ENCODE measurements at regions not wholly inside any gene's neighbourhood (a gene's known extent, or its start where the extent isn't known, plus 50 kb on each side); places are given as distances from the start of the nearest gene placed in this dataset.
"Not testable (repeated sequence)": the region's sequence is repeated elsewhere in the genome, so short reads cannot be mapped to it uniquely, and the experiment has no call there.

- no peak for DNase-seq (ENCODE audit: low read depth)
These were observed 770.7 kb upstream of the NXPH2 start for GRCh38 chr2:139550873-139551272.

DNA sequence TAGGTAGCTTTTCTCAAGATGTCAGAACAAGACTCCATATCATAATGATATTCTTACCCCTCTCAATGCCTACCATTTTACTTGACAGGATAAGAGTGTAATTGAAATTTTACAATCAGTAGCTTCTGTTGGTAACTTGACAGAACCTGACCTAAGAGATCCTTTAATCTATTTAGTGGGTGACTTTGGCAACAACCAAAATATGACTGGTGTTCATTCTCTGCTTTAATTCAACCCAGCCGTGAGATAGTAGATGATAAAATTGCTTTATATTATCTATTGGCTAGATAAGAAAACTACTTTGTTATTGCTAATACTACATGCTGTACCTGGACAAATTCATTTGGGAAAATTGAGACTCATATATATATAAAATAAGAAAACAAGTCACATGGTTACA lies 770.2 kb upstream of the NXPH2 start:
- DNase-seq (ENCODE audit: low read depth): no peak

DNA sequence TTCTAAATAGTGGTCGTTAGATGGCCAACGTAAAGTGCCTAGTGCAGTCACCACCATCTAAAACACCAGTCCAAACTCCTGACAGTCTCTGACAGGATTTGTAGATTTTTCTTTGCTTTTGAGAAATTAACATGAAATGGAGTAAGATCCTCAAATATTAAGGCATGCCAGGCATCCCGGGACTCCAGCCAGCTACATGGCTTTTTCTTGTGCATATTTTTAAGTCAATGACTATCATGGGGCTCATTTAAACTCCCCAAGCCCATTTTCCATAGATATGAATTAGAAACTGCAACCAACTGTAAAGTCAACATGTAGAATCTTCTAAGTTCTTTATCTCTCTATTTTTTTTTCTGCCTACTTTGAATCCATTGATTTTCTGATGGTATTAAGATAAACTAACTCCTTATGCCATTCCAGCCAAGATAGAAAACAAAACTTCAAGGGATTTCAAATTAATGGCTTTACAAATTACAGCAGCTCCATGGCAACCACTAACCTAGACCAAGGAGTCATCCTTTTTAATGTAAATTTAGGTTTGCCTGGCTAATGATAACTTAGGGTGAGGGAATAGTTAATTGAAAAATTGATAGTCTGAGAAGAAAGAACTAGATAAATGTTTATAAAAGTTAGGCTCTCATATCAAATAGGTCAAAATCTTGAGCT lies 764.1 kb upstream of the NXPH2 start:
- DNase-seq (ENCODE audit: low read depth): no peak

GRCh38 chr2:139538332-139539020 lies 758.3 kb upstream of the NXPH2 start:
- not testable (repeated sequence) for DNase-seq (ENCODE audit: low read depth)

GRCh38 chr2:139529080-139529479 lies 748.9 kb upstream of the NXPH2 start:
- DNase-seq (ENCODE audit: low read depth): no peak

GRCh38 chr2:139526781-139527180 lies 746.6 kb upstream of the NXPH2 start:
- no peak for DNase-seq (ENCODE audit: low read depth)

GRCh38 chr2:139518321-139518720 lies 738.1 kb upstream of the NXPH2 start:
- no peak for DNase-seq (ENCODE audit: low read depth)

- no peak for DNase-seq (ENCODE audit: low read depth)
These were observed 734.8 kb upstream of the NXPH2 start for GRCh38 chr2:139514951-139515350.

- no peak for DNase-seq (ENCODE audit: low read depth)
These were observed 715.7 kb upstream of the NXPH2 start for GRCh38 chr2:139495851-139496250.

GRCh38 chr2:139492131-139492680 lies 712.0 kb upstream of the NXPH2 start:
- no peak for DNase-seq (ENCODE audit: low read depth)

DNA sequence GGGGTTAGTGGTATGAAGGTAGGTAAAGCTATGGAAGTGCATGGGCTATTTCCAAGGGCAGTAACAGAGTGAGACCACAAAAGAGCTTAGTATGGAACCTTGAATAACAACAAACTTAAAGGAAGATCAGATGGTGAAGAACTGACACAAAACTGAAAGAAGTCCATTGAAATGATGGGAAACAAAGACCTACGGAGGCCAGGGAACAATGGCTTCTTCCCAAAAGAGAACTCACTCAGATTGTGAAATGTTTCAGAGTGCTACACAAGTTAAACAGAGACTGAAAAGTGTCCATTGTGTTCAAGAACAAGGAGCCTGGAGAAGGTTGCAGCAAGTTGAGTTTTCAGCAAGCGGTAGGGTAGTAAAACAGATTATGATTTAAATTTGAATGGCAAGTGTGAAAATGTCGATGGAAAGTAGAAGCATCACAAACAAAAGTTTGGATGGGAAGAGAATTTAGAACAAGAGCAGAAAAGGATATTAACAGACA lies 700.0 kb upstream of the NXPH2 start:
- DNase-seq (ENCODE audit: low read depth): no peak

DNA sequence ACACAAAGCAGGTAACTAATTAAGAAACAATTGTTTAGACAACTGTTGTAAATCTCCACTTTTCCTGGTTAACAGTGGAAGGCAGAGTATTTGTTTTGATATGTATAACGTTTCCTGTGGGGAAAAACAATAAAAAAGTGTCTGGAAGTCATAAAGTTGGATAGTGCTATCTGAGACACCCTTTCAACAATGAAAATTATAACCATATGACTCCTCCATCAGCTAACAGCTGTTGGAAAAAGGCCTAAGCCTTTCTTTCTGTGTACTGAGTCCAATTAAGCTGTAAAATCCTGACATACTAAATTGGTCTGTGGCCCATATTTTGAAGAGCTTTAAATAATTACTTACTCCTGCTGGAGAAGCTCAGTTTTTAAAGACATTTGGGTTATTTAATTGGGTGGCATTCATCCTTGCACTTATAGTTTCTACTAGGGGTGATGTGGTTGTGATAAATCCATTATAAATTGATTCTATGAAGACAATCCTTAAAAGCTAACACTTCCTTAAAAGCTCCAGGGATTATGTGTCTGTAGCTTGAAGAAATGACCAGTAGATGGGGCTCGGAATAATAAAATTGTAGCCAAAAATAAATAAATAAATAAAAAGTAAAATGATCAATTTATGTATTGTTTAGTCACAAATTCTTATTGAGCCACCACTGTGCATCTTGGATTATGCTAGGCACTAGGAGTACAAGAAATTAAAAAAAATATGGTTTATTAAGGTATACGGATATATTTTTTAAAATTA lies 698.1 kb upstream of the NXPH2 start:
- DNase-seq (ENCODE audit: low read depth): no peak

DNA sequence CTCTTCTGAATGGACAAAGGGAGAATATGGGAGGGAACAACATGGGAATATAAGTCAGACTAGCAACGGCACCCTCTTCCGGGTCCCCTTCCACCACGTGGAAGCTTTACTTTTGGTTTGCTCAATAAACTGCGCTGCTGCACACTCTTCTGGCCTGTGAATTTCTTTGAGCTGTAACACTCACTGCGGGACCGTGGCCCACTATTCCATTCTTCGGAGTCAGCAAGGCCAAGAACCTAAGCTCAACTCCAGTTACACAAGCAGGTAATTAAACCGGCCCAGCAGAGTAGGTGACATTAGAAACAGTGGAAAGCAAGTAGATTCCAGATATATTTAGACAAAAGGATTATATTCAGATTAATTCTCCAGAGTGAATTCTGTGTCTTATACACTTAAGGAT lies 697.4 kb upstream of the NXPH2 start:
- DNase-seq (ENCODE audit: low read depth): no peak

DNA sequence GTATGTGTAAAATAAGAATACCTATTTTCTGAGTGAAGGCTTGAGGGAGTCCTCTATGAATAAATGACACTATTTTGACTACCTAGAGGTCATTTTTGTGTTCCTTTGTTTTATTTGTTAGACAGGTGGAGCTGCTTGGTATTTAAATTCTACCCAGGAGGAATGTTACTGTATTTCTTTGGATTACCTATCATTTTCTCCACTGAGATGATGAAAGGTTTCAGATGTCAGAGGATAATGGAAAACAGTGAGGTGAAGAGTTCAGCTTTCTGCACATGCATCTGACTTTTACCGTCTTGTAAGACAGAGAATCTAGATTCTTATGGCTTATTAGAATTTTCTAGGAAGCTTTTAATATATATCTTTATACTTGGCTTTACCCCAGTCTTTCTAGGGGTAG lies 689.8 kb upstream of the NXPH2 start:
- no peak for DNase-seq (ENCODE audit: low read depth)

DNA sequence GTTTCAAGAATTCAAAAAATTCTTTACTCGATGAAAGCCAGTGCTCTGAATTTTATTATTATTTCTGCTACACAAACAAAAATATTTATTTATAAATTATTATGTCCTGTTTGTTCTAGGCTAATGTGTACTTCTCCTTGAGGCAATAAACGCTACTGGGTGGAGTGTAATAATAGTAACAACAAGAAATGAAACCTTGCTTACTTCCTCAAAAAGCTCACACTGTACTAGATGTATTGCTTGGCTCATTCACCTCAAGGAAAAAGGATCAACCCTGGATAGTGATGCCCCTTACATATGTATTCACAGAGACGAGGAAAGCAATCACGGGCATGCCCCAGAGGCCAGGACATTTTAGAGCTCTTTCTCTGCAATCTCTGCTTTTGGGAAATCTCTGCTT lies 685.6 kb upstream of the NXPH2 start:
- no peak for DNase-seq (ENCODE audit: low read depth)

DNA sequence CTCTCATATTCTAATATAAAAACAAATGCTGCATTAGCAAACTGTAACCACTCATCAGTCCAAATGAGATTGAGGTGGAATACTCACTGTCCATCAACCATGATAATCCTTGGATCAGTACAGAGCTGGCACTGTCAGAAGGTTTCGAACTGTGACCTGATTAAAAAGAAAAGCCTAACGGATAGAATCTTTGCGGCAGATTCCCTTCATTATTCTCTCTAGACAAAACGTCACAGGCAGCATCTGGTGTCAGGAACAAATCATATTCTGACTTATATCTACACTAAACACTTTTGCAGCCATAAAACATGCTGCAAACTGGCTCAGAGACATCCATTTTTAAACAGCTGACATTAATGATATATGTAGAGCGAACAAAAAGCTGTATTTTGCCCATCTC lies 677.7 kb upstream of the NXPH2 start:
- no peak for DNase-seq (ENCODE audit: low read depth)

- DNase-seq (ENCODE audit: low read depth): no peak
These were observed 674.1 kb upstream of the NXPH2 start for GRCh38 chr2:139454251-139454650.

DNA sequence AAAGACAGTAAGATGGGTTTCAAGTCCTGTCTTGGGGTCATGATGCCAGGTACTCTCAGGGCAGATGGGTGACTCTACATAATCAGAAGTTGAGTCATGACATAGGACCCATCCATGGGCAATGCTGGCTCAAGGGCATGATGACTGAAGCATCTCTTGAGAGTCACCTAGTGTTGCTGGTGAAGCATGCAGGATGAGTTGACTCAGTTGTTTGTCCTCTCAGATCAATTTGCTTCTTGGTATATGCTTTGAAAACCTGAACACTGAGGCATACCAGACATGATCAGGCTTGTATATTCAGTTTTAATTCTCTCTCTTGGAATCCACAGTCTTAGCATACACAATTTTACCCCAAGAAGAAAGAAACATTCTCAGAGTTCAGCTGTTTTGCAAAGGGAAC lies 658.9 kb upstream of the NXPH2 start:
- no peak for DNase-seq (ENCODE audit: low read depth)

DNA sequence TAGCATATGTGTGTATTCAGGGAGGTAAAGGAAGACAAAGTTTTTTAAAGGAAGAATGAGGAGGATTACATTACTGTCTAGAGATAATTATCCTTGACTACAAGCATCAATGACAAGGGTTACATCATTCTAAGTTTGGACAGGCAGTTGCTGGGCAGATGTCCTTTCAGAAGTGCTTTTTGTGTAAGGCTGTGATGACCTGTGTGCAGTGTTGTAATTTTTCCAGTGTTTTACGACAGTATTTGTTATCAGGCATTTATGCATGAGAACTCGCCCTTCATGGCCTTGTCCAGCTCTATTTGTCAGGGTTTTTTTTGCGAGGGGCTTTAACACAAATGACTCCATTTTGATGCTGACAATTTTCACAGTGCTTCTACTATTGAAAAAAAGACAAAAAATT lies 658.3 kb upstream of the NXPH2 start:
- no peak for DNase-seq (ENCODE audit: low read depth)

GRCh38 chr2:139427164-139427563 lies 647.0 kb upstream of the NXPH2 start:
- DNase-seq (ENCODE audit: low read depth): no peak

DNA sequence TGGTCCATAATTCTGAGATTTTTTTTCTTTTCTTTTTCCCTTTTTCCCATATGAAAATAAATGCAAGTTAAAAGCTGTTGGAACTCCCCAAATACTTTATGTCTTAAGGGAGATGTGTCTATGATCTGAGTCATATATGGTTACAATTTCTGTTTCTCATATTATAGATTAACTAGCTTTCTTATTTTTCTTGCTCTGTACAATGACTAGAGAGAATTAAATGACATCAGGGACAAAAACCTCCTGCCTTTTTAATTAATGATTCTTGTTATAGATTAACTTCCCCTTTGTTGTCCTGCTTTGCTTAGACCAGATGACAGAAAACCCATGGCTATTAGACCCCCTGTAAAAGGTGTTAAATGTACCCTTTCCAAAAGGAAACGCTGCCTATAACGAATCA lies 643.9 kb upstream of the NXPH2 start:
- no peak for DNase-seq (ENCODE audit: low read depth)

DNA sequence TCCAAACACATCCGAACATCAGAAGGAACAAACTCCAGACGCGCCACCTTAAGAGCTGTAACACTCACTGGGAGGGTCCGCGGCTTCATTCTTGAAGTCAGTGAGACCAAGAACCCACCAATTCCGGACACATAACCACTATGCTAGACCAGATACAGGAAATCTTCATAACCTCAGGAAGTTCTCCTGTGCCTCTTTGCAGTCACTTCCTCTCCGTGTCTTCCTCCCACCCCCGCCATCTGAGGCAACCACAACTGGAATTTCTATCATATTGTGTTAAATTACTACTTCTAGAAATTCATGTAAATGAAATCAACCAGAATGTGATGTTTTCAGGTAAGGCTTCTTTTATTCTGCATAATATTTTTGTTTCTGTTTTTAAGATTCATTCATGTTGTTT lies 631.0 kb upstream of the NXPH2 start:
- no peak for DNase-seq (ENCODE audit: low read depth)

DNA sequence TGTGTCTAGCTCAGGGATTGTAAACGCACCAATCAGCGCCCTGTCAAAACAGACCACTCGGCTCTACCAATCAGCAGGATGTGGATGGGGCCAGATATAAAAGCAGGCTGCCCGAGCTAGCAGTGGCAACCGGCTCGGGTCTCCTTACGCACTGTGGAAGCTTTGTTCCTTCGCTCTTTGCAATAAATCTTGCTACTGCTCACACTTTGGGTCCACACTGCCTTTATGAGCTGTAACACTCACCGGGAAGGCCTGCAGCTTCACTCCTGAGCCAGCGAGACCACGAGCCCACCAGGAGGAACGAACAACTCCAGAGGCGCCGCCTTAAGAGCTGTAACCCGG lies 630.6 kb upstream of the NXPH2 start:
- DNase-seq (ENCODE audit: low read depth): not testable (repeated sequence)

Data from amniotic epithelial cell (primary cell).